K562 (cell line): ENCODE measurements at regions not wholly inside any gene's neighbourhood (a gene's known extent, or its start where the extent isn't known, plus 50 kb on each side); places are given as distances from the start of the nearest gene placed in this dataset.

ENCODE experiments used
- ATAC-seq: fragments of 200-7000 bp; cut with Tn5 transposase; 3 replicates; pipeline ENCODE4 v1.9.1; 2020; ENCODE audit warnings: moderate library complexity
- BruUV-seq: library from RNA; stranded (reverse); fragments of 400-500 nt; replicated peaks from 2 replicates; lab custom pipeline; 2021; lab: Mats Ljungman, UMichigan
- CTCF ChIA-PET: fragments of 300-600 bp; formaldehyde crosslinking; extraction: SDS; loops from one replicate; lab custom pipeline; 2021; ENCODE audit warnings: low intra/inter-chr PET ratio; lab: Yijun Ruan, JAX
- POLR2A ChIA-PET: fragments of 300-600, 350-650 bp; sonication (Branson Sonifier 250); formaldehyde crosslinking; extraction: SDS; loops from one replicate; lab custom pipeline; 2021; ENCODE audit warnings: antibody characterized with exemption, inconsistent platforms; lab: Yijun Ruan, JAX
- DNase-seq, 4 experiments: peaks; one replicate each; pipeline versions ENCODE4 v3.0.0 to v3.0.0-alpha.2; 2011 to 2018; ENCODE audit warnings: low spot score in 3 of 4, mixed read lengths in 3 of 4; ENCODE audit errors: extremely low read depth in 1 of 4
- FAIRE-seq: peaks from 2 replicates; lab custom pipeline; 2011; peaks lifted over from hg19 to GRCh38; lab: Jason Lieb, UNC
- H2AFZ ChIP-seq: 2 replicates; pipeline ENCODE4 v1.6.0; 2011; ENCODE audit warnings: low read depth, low read length, control low read depth, inconsistent platforms
- H3K27ac ChIP-seq: fragments of 200-600 bp; 3 replicates; pipeline ENCODE4 v1.8.0; 2011; ENCODE audit warnings: low read depth, mild to moderate bottlenecking, control low read depth, inconsistent platforms, low read length, moderate library complexity, mixed read lengths; ENCODE audit errors: extremely low read depth
- H3K27me3 ChIP-seq, 2 experiments: fragments of 300-600 bp in 1 of 2; 2 replicates in 1 of 2; 3 replicates in 1 of 2; pipeline versions ENCODE4 v1.6.0 to v1.8.0; 2011; ENCODE audit warnings: inconsistent platforms in 2 of 2, low read length in 2 of 2, mild to moderate bottlenecking in 1 of 2, mixed read lengths in 1 of 2, moderate library complexity in 1 of 2; ENCODE audit not compliant: control insufficient read depth in 2 of 2, insufficient read depth in 2 of 2
- H3K36me3 ChIP-seq: fragments of 300-600 bp; 3 replicates; pipeline ENCODE4 v1.8.0; 2011; ENCODE audit warnings: mild to moderate bottlenecking, low read length, inconsistent platforms; ENCODE audit not compliant: control insufficient read depth, insufficient read depth
- H3K4me1 ChIP-seq, 2 experiments: fragments of 200-600 bp in 1 of 2; replicated peaks in 1 of 2; 2 replicates in 1 of 2; 3 replicates in 1 of 2; pipeline versions ENCODE4 v1.5.1 to v1.8.0; 2011; ENCODE audit warnings: inconsistent platforms in 2 of 2, low read length in 2 of 2, mild to moderate bottlenecking in 1 of 2, mixed read lengths in 1 of 2, moderate library complexity in 1 of 2; ENCODE audit not compliant: control insufficient read depth in 2 of 2, insufficient read depth in 2 of 2
- H3K4me2 ChIP-seq: 2 replicates; pipeline ENCODE4 v1.6.1; 2011; ENCODE audit warnings: low read length, control low read depth, inconsistent platforms, mixed read lengths; ENCODE audit not compliant: insufficient read depth
- H3K4me3 ChIP-seq: fragments of 200-600 bp; sonication (generic), shearing (Covaris generic); 2 replicates; pipeline ENCODE4 v1.5.1; 2016; ENCODE audit warnings: control low read depth, inconsistent platforms
- H3K79me2 ChIP-seq: fragments of 200-600 bp; 3 replicates; pipeline ENCODE4 v1.8.0; 2011; ENCODE audit warnings: low read length, inconsistent platforms; ENCODE audit not compliant: control insufficient read depth, insufficient read depth
- H3K9ac ChIP-seq, 2 experiments: 2 replicates each; pipeline versions ENCODE4 v1.6.0 to v1.6.1; 2011; ENCODE audit warnings: low read depth in 2 of 2, low read length in 2 of 2, control low read depth in 1 of 2, inconsistent platforms in 1 of 2, mild to moderate bottlenecking in 1 of 2, mixed read lengths in 1 of 2; ENCODE audit not compliant: insufficient read depth in 1 of 2
- H3K9me1 ChIP-seq: one replicate; pipeline ENCODE4 v1.6.0; 2011; ENCODE audit warnings: inconsistent platforms, mild to moderate bottlenecking, low read length, moderate library complexity; ENCODE audit not compliant: control insufficient read depth, insufficient read depth
- H3K9me3 ChIP-seq: replicated peaks from 2 replicates; pipeline ENCODE4 v1.5.1; 2011; ENCODE audit warnings: low read depth, low read length, inconsistent platforms; ENCODE audit not compliant: control insufficient read depth, insufficient read depth
- H4K20me1 ChIP-seq: replicated peaks from 2 replicates; pipeline ENCODE4 v1.6.1; 2011; ENCODE audit warnings: low read length, inconsistent platforms, mixed read lengths; ENCODE audit not compliant: control insufficient read depth, insufficient read depth
- CBFA2T2 ChIP-seq: fragments of 450-650 bp; conservative IDR thresholded peaks from 2 replicates; pipeline ENCODE4 v1.6.1; 2017; ENCODE audit warnings: mild to moderate bottlenecking
- FOSL1 ChIP-seq: fragments of 200-800 bp; sonication (Bioruptor generic); conservative IDR thresholded peaks from 2 replicates; pipeline ENCODE4 v1.6.1; 2016; ENCODE audit warnings: missing genetic modification characterization, missing compliant biosample characterization
- HDAC6 ChIP-seq: IDR thresholded peaks from 2 replicates; pipeline ENCODE4 v1.6.1; 2012; ENCODE audit warnings: low read depth, mild to moderate bottlenecking, control low read depth, inconsistent platforms, low read length, moderate library complexity
- HMGXB4 ChIP-seq: sonication (generic); formaldehyde crosslinking; IDR thresholded peaks from 2 replicates; pipeline ENCODE4 v1.8.1; 2023; ENCODE audit warnings: mild to moderate bottlenecking, missing genetic modification reagents
- NFIX ChIP-seq: fragments of 250-450 bp; sonication (Bioruptor Pico); IDR thresholded peaks from 2 replicates; pipeline ENCODE4 v1.4.0; 2020; ENCODE audit warnings: low read depth, mild to moderate bottlenecking, moderate library complexity
- NR3C1 ChIP-seq: sonication (generic); formaldehyde crosslinking; IDR thresholded peaks from 2 replicates; pipeline ENCODE4 v1.8.1; 2022; ENCODE audit warnings: missing genetic modification reagents
- PCBP1 ChIP-seq: fragments of 200-400 bp; formaldehyde crosslinking; IDR thresholded peaks from 2 replicates; pipeline ENCODE4 v1.6.1; 2018; ENCODE audit warnings: mild to moderate bottlenecking, low read depth, low read length; ENCODE audit not compliant: poor library complexity, severe bottlenecking
- POLR2AphosphoS2 ChIP-seq: IDR thresholded peaks from 2 replicates; pipeline ENCODE4 v1.6.1; 2012; ENCODE audit warnings: low read length, improper control_type of control experiment
- POLR3A ChIP-seq: IDR thresholded peaks from 2 replicates; pipeline ENCODE4 v1.6.1; 2011; ENCODE audit warnings: borderline replicate concordance, mild to moderate bottlenecking, moderate library complexity; ENCODE audit not compliant: insufficient read length, insufficient read depth; ENCODE audit errors: extremely low read depth
- RFX7 ChIP-seq: fragments of 250-450 bp; sonication (Bioruptor Pico); IDR thresholded peaks from 2 replicates; pipeline ENCODE4 v1.5.1; 2021; ENCODE audit warnings: mild to moderate bottlenecking
- SUPT5H ChIP-seq: fragments of 450-650 bp; IDR thresholded peaks from 2 replicates; pipeline ENCODE4 v1.6.1; 2016
- XRCC5 ChIP-seq: fragments of 200-400 bp; formaldehyde crosslinking; IDR thresholded peaks from 2 replicates; pipeline ENCODE4 v1.6.1; 2017; ENCODE audit warnings: low read depth, mild to moderate bottlenecking, low read length
- ZNF431 ChIP-seq: sonication (generic); formaldehyde crosslinking; IDR thresholded peaks from 2 replicates; pipeline ENCODE4 v1.8.0; 2022; ENCODE audit warnings: mild to moderate bottlenecking, missing genetic modification reagents
- ZNF77 ChIP-seq: fragments of 250-450 bp; sonication (Bioruptor Pico); IDR thresholded peaks from 2 replicates; pipeline ENCODE4 v1.5.0; 2020
- WGBS: fragments of 100-300 bp; shearing (Covaris generic); methylation state at CpG from one replicate; pipeline ENCODE4 v1.1.6; 2016; ENCODE audit warnings: low coverage, mixed read lengths; ENCODE audit not compliant: insufficient coverage; ENCODE audit errors: missing lambda C conversion rate; 5-methylcytosine and 5-hydroxymethylcytosine counted together
- in situ Hi-C: fragments of 300-500 bp; cut with MboI; formaldehyde crosslinking; loops from 4 replicates; pipeline ENCODE4 v1.15.0; 2018; ENCODE audit warnings: inconsistent platforms, mixed read lengths
- intact Hi-C: fragments of 100-400 bp; cut with micrococcal nuclease; formaldehyde crosslinking; loops from 2 replicates; pipeline ENCODE4 v1.14.2; 2022
- TF ChIP-seq, protein P1 (sequence below): fragments of 450-650 bp; formaldehyde crosslinking; IDR thresholded peaks from 2 replicates; pipeline ENCODE4 v1.4.0; 2020; ENCODE audit warnings: mild to moderate bottlenecking, moderate library complexity
- TF ChIP-seq, protein P2 (sequence below): fragments of 250-450 bp; sonication (Bioruptor Pico); IDR thresholded peaks from 2 replicates; pipeline ENCODE4 v1.5.0; 2021; ENCODE audit warnings: mild to moderate bottlenecking, moderate library complexity

DNA sequence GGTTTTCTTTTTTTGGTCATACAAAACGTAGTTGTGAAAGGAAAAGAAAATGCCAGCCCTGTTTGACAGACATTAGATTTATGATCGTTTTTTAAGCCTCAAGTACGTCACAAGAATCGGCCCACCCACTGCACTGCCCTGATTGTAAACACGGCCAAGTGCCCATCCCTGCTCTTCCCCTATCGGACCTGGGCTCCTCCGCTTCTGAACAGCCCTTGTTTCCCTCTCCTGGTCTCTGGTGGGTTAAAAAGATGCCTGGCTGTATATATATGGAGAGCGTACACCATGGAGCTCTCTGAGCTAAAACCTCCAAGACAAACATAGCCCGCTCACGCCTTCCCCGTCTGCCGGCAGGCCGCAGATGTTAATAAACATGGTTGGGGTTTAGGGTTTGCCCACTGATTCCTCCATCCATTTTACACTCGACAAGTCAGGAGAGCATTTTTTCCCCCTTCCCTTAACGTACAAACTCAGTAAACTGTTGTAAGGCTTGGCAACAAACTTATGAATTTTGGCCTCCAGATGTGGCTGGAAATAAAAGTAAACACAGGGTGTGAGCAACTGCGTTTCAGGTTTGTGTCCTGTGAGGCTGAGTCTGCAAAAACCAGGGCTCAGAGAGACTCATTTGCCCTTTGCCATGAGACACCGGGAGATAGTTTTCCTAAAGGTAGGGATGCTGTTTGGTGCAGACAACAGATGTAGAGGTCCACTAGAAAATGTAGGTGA, 325.9 kb downstream of the SOX9 start (continued):
- TF ChIP-seq, protein P1, sequence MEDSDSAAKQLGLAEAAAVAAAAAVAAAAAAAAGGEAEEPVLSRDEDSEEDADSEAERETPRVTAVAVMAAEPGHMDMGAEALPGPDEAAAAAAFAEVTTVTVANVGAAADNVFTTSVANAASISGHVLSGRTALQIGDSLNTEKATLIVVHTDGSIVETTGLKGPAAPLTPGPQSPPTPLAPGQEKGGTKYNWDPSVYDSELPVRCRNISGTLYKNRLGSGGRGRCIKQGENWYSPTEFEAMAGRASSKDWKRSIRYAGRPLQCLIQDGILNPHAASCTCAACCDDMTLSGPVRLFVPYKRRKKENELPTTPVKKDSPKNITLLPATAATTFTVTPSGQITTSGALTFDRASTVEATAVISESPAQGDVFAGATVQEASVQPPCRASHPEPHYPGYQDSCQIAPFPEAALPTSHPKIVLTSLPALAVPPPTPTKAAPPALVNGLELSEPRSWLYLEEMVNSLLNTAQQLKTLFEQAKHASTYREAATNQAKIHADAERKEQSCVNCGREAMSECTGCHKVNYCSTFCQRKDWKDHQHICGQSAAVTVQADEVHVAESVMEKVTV (CRISPR knock-in tag) = no peak
- TF ChIP-seq, protein P2, sequence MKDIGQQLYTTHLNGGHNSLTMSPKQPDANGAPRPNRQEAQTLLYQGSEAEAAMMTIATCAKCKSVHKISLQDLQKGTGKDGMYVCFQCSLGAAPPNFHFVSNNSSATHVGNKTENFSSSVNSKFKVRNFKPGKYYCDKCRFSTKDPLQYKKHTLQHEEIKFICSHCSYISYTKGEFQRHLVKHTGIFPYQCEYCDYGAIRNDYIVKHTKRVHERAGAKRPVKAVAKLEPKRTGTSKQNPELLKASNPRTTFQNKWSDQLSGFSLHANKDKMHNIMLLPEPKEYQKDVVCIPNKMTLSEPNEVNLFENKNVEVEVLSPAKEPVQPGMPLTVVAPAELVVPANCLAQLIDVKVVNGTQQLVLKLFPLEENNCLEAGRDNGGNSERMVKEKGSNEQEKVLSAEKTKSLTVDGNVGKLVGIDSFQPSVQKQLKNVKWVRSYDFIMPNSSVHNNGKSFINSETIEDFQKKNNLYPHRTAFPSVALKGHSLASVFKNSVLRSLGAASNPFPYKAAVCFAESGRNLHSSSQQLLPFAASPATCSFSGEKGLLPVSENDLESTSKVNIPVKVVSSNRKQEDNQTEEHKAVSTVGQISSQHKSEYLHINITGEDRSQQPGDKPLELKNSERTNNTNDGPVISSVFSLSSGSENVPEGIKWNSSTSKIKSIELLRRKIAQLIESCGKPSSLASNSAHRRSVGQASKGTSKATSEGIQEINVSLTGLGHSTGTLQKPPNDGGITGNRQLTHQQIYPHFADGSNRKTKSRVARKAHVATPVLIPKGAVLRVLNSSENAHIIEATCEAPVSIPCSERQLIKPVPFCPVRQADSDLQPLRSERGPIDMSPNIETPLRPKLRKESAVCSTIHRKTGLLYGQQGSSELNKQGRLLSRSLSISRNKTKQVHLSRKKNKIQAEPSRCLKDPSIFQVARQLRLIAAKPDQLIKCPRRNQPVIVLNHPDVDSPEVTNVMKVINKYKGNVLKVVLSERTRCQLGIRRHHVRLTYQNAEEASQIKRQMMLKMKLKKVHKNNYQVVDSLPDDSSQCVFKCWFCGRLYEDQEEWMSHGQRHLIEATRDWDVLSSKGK (CRISPR knock-in tag) = no peak
- TF ChIP-seq NR3C1 (CRISPR knock-in tag) (no peak), ZNF77 (CRISPR knock-in tag) (no peak), POLR2AphosphoS2 (no peak)

DNA sequence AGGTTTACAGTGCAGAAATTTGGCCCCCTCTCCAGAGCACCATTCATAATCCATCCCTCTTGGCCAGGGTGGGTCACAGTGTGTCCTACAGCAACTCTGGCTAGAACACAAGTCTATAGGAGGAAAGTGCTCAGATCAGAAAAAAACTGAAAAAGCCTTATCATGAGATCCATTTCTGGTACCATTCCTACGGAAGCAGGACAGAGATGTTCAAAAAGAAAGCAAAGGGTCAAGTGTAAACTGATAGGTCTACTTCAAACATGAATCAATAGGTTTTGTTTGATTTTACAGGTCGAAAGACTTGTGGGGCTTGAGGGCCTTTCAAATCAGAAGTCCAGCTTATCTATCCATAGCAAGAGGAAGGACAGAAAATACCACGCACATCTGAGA, 326.4 kb downstream of the SOX9 start:
- Histone ChIP-seq H3K4me2 (no peak overlapping the region), H3K27me3 (no peaks in the 10 kb centered on the region; a peak in 1 of 5 replicates), H3K9me3 (no peaks in the 10 kb centered on the region), H2AFZ (no peak overlapping the region), H3K9ac (no peak overlapping the region), H4K20me1 (no peaks in the 10 kb centered on the region), H3K27ac (no peak overlapping the region), H3K4me1 (no peaks in the 10 kb centered on the region), H3K9me1 (no peaks in the 10 kb centered on the region), H3K4me3 (no peak overlapping the region), H3K36me3 (no peaks in the 10 kb centered on the region), H3K79me2 (no peaks in the 10 kb centered on the region)
- in situ Hi-C loops = no loop called here
- DNase-seq = no peak
- 3% methylated on average over 3 of the region's 3 CpGs for WGBS
- FAIRE-seq = no peak
- BruUV-seq = no TSS peak
- intact Hi-C loops = no loop called here
- ChIA-PET CTCF (no interaction called here), POLR2A (no interaction called here)
- ATAC-seq = no peak
- no peak for TF ChIP-seq NFIX (CRISPR knock-in tag)
- TF ChIP-seq RFX7 (CRISPR knock-in tag) = no peak
- TF ChIP-seq HDAC6 = no peak
- TF ChIP-seq CBFA2T2 = no peak
- no peak for TF ChIP-seq POLR3A
- no peak for TF ChIP-seq XRCC5
- TF ChIP-seq FOSL1 (tag) = no peak
- TF ChIP-seq PCBP1 = no peak
- TF ChIP-seq SUPT5H = no peak
- no peak for TF ChIP-seq HMGXB4 (CRISPR knock-in tag)
- TF ChIP-seq ZNF431 (CRISPR knock-in tag) = no peak
